SU-DHL-6 (cell line): ENCODE measurements at regions not wholly inside any gene's neighbourhood (a gene's known extent, or its start where the extent isn't known, plus 50 kb on each side); places are given as distances from the start of the nearest gene placed in this dataset.

Experiments
- H2AFZ ChIP-seq: fragments of 200-600 bp; sonication (generic); 2 replicates; pipeline ENCODE4 v1.6.1; 2014; ENCODE audit warnings: low read depth, mild to moderate bottlenecking, moderate library complexity, mixed read lengths, antibody characterized with exemption, low read length; ENCODE audit not compliant: severe bottlenecking
- H3F3A ChIP-seq: fragments of 200-600 bp; shearing (Covaris generic); 2 replicates; pipeline ENCODE4 v1.6.0; 2016; ENCODE audit warnings: antibody characterized with exemption, mild to moderate bottlenecking; ENCODE audit not compliant: insufficient read depth
- H3K27ac ChIP-seq: fragments of 200-600 bp; sonication (generic); 2 replicates; pipeline ENCODE4 v1.5.1; 2016; ENCODE audit warnings: low read depth, mild to moderate bottlenecking, low read length, moderate library complexity, mixed read lengths
- H3K27me3 ChIP-seq: fragments of 200-600 bp; sonication (generic), shearing (Covaris generic); 2 replicates; pipeline ENCODE4 v1.6.0; 2014; ENCODE audit warnings: mild to moderate bottlenecking, low read length
- H3K36me3 ChIP-seq: fragments of 200-600 bp; sonication (generic); 2 replicates; pipeline ENCODE4 v1.6.1; 2014; ENCODE audit warnings: mild to moderate bottlenecking, low read length, mixed read lengths
- H3K4me2 ChIP-seq: fragments of 300-600, 200-600 bp; shearing (Covaris generic), sonication (generic); 2 replicates; pipeline ENCODE4 v1.6.0; 2014; ENCODE audit warnings: low read length, low read depth, mild to moderate bottlenecking; ENCODE audit not compliant: poor library complexity, severe bottlenecking
- H3K4me3 ChIP-seq: fragments of 200-600 bp; sonication (generic); 2 replicates; pipeline ENCODE4 v1.5.1; 2014; ENCODE audit warnings: antibody characterized with exemption, low read length, mild to moderate bottlenecking, mixed read lengths; ENCODE audit not compliant: insufficient read depth, poor library complexity, severe bottlenecking
- H3K79me2 ChIP-seq: fragments of 200-600 bp; sonication (generic); 2 replicates; pipeline ENCODE4 v1.6.1; 2014; ENCODE audit warnings: mild to moderate bottlenecking, low read length, moderate library complexity; ENCODE audit not compliant: insufficient read depth
- H3K9ac ChIP-seq: fragments of 200-600 bp; sonication (generic); 2 replicates; pipeline ENCODE4 v1.7.0; 2014; ENCODE audit warnings: mild to moderate bottlenecking, low read length
- H3K9me2 ChIP-seq: fragments of 200-600 bp; sonication (generic); replicated peaks from 2 replicates; pipeline ENCODE4 v1.6.1; 2014; ENCODE audit warnings: low read length; ENCODE audit not compliant: insufficient read depth
- H3K9me3 ChIP-seq: fragments of 200-600 bp; sonication (generic); 2 replicates; pipeline ENCODE4 v1.6.1; 2014; ENCODE audit warnings: low read length, mixed read lengths; ENCODE audit not compliant: insufficient read depth
- H4K20me1 ChIP-seq: fragments of 200-600 bp; sonication (generic); 2 replicates; pipeline ENCODE4 v1.6.1; 2014; ENCODE audit warnings: low read depth, mild to moderate bottlenecking, antibody characterized with exemption, low read length, moderate library complexity, mixed read lengths
- EZH2phosphoT487 ChIP-seq: fragments of 200-600 bp; sonication (generic), shearing (Covaris generic); conservative IDR thresholded peaks from 2 replicates; pipeline ENCODE4 v1.6.1; 2018; ENCODE audit warnings: mild to moderate bottlenecking, antibody characterized with exemption, low read length, moderate library complexity, mixed read lengths
- TF ChIP-seq, protein P1 (sequence below): fragments of 200-600 bp; sonication (generic); IDR thresholded peaks from one replicate; pipeline ENCODE4 v1.5.1; 2017; ENCODE audit warnings: antibody characterized with exemption, mild to moderate bottlenecking, low read length, moderate library complexity; ENCODE audit not compliant: insufficient read depth, poor library complexity, severe bottlenecking

GRCh38 chr13:30140973-30141372 lies 166.4 kb downstream of the KATNAL1 start:
- H3K4me2 ChIP-seq, result no peak overlapping the region
- no peaks in the 10 kb centered on the region for H3K9me2 ChIP-seq
- TF ChIP-seq EZH2phosphoT487, result no peak
- TF ChIP-seq, protein P1, sequence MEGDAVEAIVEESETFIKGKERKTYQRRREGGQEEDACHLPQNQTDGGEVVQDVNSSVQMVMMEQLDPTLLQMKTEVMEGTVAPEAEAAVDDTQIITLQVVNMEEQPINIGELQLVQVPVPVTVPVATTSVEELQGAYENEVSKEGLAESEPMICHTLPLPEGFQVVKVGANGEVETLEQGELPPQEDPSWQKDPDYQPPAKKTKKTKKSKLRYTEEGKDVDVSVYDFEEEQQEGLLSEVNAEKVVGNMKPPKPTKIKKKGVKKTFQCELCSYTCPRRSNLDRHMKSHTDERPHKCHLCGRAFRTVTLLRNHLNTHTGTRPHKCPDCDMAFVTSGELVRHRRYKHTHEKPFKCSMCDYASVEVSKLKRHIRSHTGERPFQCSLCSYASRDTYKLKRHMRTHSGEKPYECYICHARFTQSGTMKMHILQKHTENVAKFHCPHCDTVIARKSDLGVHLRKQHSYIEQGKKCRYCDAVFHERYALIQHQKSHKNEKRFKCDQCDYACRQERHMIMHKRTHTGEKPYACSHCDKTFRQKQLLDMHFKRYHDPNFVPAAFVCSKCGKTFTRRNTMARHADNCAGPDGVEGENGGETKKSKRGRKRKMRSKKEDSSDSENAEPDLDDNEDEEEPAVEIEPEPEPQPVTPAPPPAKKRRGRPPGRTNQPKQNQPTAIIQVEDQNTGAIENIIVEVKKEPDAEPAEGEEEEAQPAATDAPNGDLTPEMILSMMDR, result no peak
- no peaks in the 10 kb centered on the region for H3K27me3 ChIP-seq
- H3K27ac ChIP-seq, result no peak overlapping the region
- no peaks in the 10 kb centered on the region for H3K79me2 ChIP-seq
- H4K20me1 ChIP-seq, result no peaks in the 10 kb centered on the region
- no peaks in the 10 kb centered on the region for H3K36me3 ChIP-seq
- H3K9ac ChIP-seq, result no peak overlapping the region
- no peaks in the 10 kb centered on the region for H3K9me3 ChIP-seq
- H3K4me3 ChIP-seq, result no peak overlapping the region
- H2AFZ ChIP-seq, result no peak overlapping the region
- no peaks in the 10 kb centered on the region for H3F3A ChIP-seq

DNA sequence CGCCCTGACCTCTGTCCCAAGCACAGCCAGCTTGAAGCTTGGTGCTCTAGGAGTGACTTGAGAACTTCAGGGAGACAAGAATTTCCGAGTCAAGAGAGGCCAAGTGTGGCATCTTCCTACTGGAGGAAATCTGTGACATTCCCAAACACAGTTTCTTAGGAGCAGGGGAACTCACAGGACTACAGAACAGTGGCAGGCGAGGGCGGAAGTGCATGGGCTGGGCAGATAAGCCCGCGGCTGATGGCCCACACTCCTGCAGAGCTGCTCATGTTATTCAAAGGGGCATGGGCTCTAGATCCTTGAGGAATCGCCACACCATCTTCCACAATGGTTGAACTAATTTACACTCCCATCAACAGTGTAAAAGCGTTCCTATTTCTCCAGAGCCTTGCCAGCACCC lies 168.8 kb downstream of the KATNAL1 start:
- H3K9me2 ChIP-seq, result no peaks in the 10 kb centered on the region
- H3F3A ChIP-seq, result no peaks in the 10 kb centered on the region
- no peaks in the 10 kb centered on the region for H3K27me3 ChIP-seq
- no peaks in the 10 kb centered on the region for H3K36me3 ChIP-seq
- no peak overlapping the region for H3K9ac ChIP-seq
- TF ChIP-seq, protein P1, result no peak
- TF ChIP-seq EZH2phosphoT487, result no peak
- no peak overlapping the region for H3K27ac ChIP-seq
- no peak overlapping the region for H3K4me2 ChIP-seq
- H3K4me3 ChIP-seq, result no peak overlapping the region
- no peak overlapping the region for H2AFZ ChIP-seq
- no peaks in the 10 kb centered on the region for H3K79me2 ChIP-seq
- H3K9me3 ChIP-seq, result no peaks in the 10 kb centered on the region
- no peaks in the 10 kb centered on the region for H4K20me1 ChIP-seq

GRCh38 chr13:30135868-30136267 lies 171.5 kb downstream of the KATNAL1 start:
- H2AFZ ChIP-seq, result no peak overlapping the region
- no peak overlapping the region for H3K4me2 ChIP-seq
- no peaks in the 10 kb centered on the region for H3F3A ChIP-seq
- no peaks in the 10 kb centered on the region for H3K9me2 ChIP-seq
- H4K20me1 ChIP-seq, result no peaks in the 10 kb centered on the region
- TF ChIP-seq EZH2phosphoT487, result no peak
- TF ChIP-seq, protein P1, result no peak
- no peak overlapping the region for H3K4me3 ChIP-seq
- no peak overlapping the region for H3K27ac ChIP-seq
- H3K9me3 ChIP-seq, result no peaks in the 10 kb centered on the region
- no peaks in the 10 kb centered on the region for H3K27me3 ChIP-seq
- H3K9ac ChIP-seq, result no peak overlapping the region
- H3K79me2 ChIP-seq, result no peaks in the 10 kb centered on the region
- H3K36me3 ChIP-seq, result no peaks in the 10 kb centered on the region

DNA sequence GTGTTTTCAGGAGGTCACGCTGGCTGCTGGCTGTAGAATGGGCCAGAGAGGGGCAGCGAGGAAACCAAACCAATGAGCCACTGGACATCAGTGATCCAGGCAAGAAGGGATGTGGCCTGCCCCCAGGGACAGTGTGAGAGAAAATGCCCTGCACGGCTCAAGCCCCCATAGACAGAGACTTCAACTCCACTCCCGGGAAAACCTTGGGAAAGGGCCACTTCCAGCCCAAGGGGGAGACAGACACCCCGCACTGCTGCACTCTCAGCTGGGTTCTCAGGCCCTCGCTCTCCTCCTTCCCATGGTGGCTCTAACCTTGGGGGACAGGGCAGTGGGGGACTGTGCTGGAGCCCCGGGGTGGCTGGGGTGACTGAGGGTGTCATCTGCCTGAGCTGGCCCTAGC lies 172.0 kb downstream of the KATNAL1 start:
- Histone ChIP-seq H3K9me3 (no peaks in the 10 kb centered on the region), H3K27me3 (no peaks in the 10 kb centered on the region), H3K4me3 (no peak overlapping the region), H3K27ac (no peak overlapping the region), H3K79me2 (no peaks in the 10 kb centered on the region), H3K36me3 (no peaks in the 10 kb centered on the region), H2AFZ (no peak overlapping the region), H3F3A (no peaks in the 10 kb centered on the region), H4K20me1 (no peaks in the 10 kb centered on the region), H3K9ac (no peak overlapping the region), H3K4me2 (no peak overlapping the region), H3K9me2 (no peaks in the 10 kb centered on the region)
- TF ChIP-seq, protein P1, result no peak
- no peak for TF ChIP-seq EZH2phosphoT487
